WTC11 (cell line): ENCODE measurements at regions not wholly inside any gene's neighbourhood (a gene's known extent, or its start where the extent isn't known, plus 50 kb on each side); places are given as distances from the start of the nearest gene placed in this dataset.

ENCODE experiments used
- ATAC-seq: fragments of 200-7000 bp; cut with Tn5 transposase; 2 replicates; pipeline ENCODE4 v1.10.0; 2021; ENCODE audit warnings: mild to moderate bottlenecking, moderate library complexity
- CTCF ChIA-PET: fragments of 300-600 bp; sonication (Branson Sonifier 250); formaldehyde crosslinking; loops from one replicate; lab custom pipeline; 2021; ENCODE audit warnings: antibody characterized with exemption; lab: Charles Lee
- POLR2A ChIA-PET: fragments of 350-600 bp; sonication (Branson Sonifier 250); formaldehyde crosslinking; loops from one replicate; lab custom pipeline; 2021; ENCODE audit warnings: antibody characterized with exemption; lab: Charles Lee
- DNase-seq: peaks from one replicate; pipeline ENCODE4 v3.0.0; 2021; ENCODE audit warnings: low spot score
- H3K27ac Mint-ChIP-seq: 2 replicates; pipeline ENCODE4 v1.8.0; 2021; ENCODE audit warnings: mixed read lengths
- H3K27me3 Mint-ChIP-seq: 2 replicates; pipeline ENCODE4 v1.8.0; 2021; ENCODE audit warnings: low read depth, mild to moderate bottlenecking, moderate library complexity, mixed read lengths
- H3K36me3 Mint-ChIP-seq: 2 replicates; pipeline ENCODE4 v1.8.0; 2021; ENCODE audit warnings: mixed read lengths
- H3K4me1 Mint-ChIP-seq: 2 replicates; pipeline ENCODE4 v1.8.0; 2022; ENCODE audit warnings: mixed read lengths
- H3K4me3 Mint-ChIP-seq: 2 replicates; pipeline ENCODE4 v1.8.0; 2021; ENCODE audit warnings: mild to moderate bottlenecking, moderate library complexity, mixed read lengths
- H3K9me3 Mint-ChIP-seq: 2 replicates; pipeline ENCODE4 v1.8.0; 2021; ENCODE audit warnings: mixed read lengths
- E2F1 ChIP-seq: sonication (generic); formaldehyde crosslinking; IDR thresholded peaks from 2 replicates; pipeline ENCODE4 v1.8.0; 2022; ENCODE audit warnings: mild to moderate bottlenecking, missing genetic modification reagents
- EMX1 ChIP-seq: fragments of 250-450 bp; sonication (Bioruptor Pico); IDR thresholded peaks from 2 replicates; pipeline ENCODE4 v1.8.0; 2021; ENCODE audit warnings: mild to moderate bottlenecking
- GABPB1 ChIP-seq: sonication (generic); formaldehyde crosslinking; IDR thresholded peaks from 2 replicates; pipeline ENCODE4 v1.8.1; 2023; ENCODE audit warnings: mild to moderate bottlenecking, missing genetic modification reagents
- MXD4 ChIP-seq: fragments of 250-450 bp; sonication (Bioruptor Pico); IDR thresholded peaks from 2 replicates; pipeline ENCODE4 v1.8.0; 2021; ENCODE audit warnings: mild to moderate bottlenecking, moderate library complexity, borderline replicate concordance
- NR3C1 ChIP-seq: sonication (generic); formaldehyde crosslinking; conservative IDR thresholded peaks from 2 replicates; pipeline ENCODE4 v1.8.1; 2023; ENCODE audit warnings: low read depth, mild to moderate bottlenecking, missing genetic modification reagents
- RORB ChIP-seq: fragments of 250-450 bp; sonication (Bioruptor Pico); IDR thresholded peaks from 2 replicates; pipeline ENCODE4 v1.9.0; 2021; ENCODE audit warnings: mild to moderate bottlenecking
- STAT6 ChIP-seq: sonication (generic); formaldehyde crosslinking; conservative IDR thresholded peaks from 2 replicates; pipeline ENCODE4 v1.8.1; 2023; ENCODE audit warnings: mild to moderate bottlenecking, low read depth, missing genetic modification reagents, moderate library complexity
- TEAD1 ChIP-seq: sonication (generic); formaldehyde crosslinking; IDR thresholded peaks from 2 replicates; pipeline ENCODE4 v1.8.0; 2022; ENCODE audit warnings: mild to moderate bottlenecking, missing genetic modification reagents
- ZNF121 ChIP-seq: sonication (generic); formaldehyde crosslinking; IDR thresholded peaks from 2 replicates; pipeline ENCODE4 v1.8.0; 2023; ENCODE audit warnings: missing genetic modification reagents
- ZNF317 ChIP-seq: sonication (generic); formaldehyde crosslinking; IDR thresholded peaks from 2 replicates; pipeline ENCODE4 v1.8.1; 2023; ENCODE audit warnings: low read depth, mild to moderate bottlenecking, moderate library complexity, missing genetic modification reagents, borderline replicate concordance
- ZNF416 ChIP-seq: fragments of 250-450 bp; sonication (Bioruptor Pico); IDR thresholded peaks from 2 replicates; pipeline ENCODE4 v1.9.0; 2021; ENCODE audit warnings: mild to moderate bottlenecking, inconsistent platforms
- TF ChIP-seq, protein P1 (sequence below): sonication (generic); formaldehyde crosslinking; IDR thresholded peaks from 2 replicates; pipeline ENCODE4 v1.8.0; 2022; ENCODE audit warnings: missing genetic modification reagents
- TF ChIP-seq, protein P2 (sequence below): sonication (generic); formaldehyde crosslinking; IDR thresholded peaks from 2 replicates; pipeline ENCODE4 v1.8.1; 2022; ENCODE audit warnings: low read depth, mild to moderate bottlenecking, moderate library complexity, missing genetic modification reagents, borderline replicate concordance
- TF ChIP-seq, protein P3 (sequence below): sonication (generic); formaldehyde crosslinking; IDR thresholded peaks from 2 replicates; pipeline ENCODE4 v1.8.1; 2022; ENCODE audit warnings: mild to moderate bottlenecking, missing genetic modification reagents, moderate library complexity, borderline replicate concordance
- TF ChIP-seq, protein P4 (sequence below): sonication (generic); formaldehyde crosslinking; IDR thresholded peaks from 2 replicates; pipeline ENCODE4 v1.8.1; 2023; ENCODE audit warnings: mild to moderate bottlenecking, missing genetic modification reagents, moderate library complexity

- TF ChIP-seq, protein P1, sequence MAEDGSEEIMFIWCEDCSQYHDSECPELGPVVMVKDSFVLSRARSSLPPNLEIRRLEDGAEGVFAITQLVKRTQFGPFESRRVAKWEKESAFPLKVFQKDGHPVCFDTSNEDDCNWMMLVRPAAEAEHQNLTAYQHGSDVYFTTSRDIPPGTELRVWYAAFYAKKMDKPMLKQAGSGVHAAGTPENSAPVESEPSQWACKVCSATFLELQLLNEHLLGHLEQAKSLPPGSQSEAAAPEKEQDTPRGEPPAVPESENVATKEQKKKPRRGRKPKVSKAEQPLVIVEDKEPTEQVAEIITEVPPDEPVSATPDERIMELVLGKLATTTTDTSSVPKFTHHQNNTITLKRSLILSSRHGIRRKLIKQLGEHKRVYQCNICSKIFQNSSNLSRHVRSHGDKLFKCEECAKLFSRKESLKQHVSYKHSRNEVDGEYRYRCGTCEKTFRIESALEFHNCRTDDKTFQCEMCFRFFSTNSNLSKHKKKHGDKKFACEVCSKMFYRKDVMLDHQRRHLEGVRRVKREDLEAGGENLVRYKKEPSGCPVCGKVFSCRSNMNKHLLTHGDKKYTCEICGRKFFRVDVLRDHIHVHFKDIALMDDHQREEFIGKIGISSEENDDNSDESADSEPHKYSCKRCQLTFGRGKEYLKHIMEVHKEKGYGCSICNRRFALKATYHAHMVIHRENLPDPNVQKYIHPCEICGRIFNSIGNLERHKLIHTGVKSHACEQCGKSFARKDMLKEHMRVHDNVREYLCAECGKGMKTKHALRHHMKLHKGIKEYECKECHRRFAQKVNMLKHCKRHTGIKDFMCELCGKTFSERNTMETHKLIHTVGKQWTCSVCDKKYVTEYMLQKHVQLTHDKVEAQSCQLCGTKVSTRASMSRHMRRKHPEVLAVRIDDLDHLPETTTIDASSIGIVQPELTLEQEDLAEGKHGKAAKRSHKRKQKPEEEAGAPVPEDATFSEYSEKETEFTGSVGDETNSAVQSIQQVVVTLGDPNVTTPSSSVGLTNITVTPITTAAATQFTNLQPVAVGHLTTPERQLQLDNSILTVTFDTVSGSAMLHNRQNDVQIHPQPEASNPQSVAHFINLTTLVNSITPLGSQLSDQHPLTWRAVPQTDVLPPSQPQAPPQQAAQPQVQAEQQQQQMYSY (CRISPR knock-in tag): no peak
Measured at GRCh38 chr6:4379958-4380357, 244.6 kb upstream of the ECI2 start (continued).

GRCh38 chr6:4378319-4378996 lies 243.1 kb upstream of the ECI2 start:
- no peak overlapping the region for H3K4me3 Mint-ChIP-seq
- DNase-seq: no peak
- TF ChIP-seq STAT6 (CRISPR knock-in tag) (no peak), EMX1 (CRISPR knock-in tag) (no peak), TEAD1 (CRISPR knock-in tag) (no peak), MXD4 (CRISPR knock-in tag) (no peak)
- TF ChIP-seq, all 79 proteins: peak for 0
- peaks cover 8% of the 10 kb centered on the region for H3K27me3 Mint-ChIP-seq
- ChIA-PET CTCF (no interaction called here), POLR2A (no interaction called here)
- ATAC-seq: no peak
- H3K36me3 Mint-ChIP-seq: peaks cover 14% of the 10 kb centered on the region
- H3K9me3 Mint-ChIP-seq: peaks cover 24% of the 10 kb centered on the region
- H3K4me1 Mint-ChIP-seq: 0 out of 2 replicates have a peak, but pooled peaks cover 4% of the 10 kb centered on the region
- no peak overlapping the region for H3K27ac Mint-ChIP-seq

GRCh38 chr6:4377603-4378002 lies 242.2 kb upstream of the ECI2 start:
- Mint-ChIP-seq H3K27ac (no peak overlapping the region), H3K27me3 (peaks cover 7% of the 10 kb centered on the region)
- CTCF ChIA-PET: no interaction called here

More at GRCh38 chr6:4377603-4378002, 242.2 kb upstream of the ECI2 start:
- Mint-ChIP-seq H3K4me1 (0 out of 2 replicates have a peak, but pooled peaks cover 4% of the 10 kb centered on the region), H3K36me3 (peaks cover 6% of the 10 kb centered on the region), H3K4me3 (no peak overlapping the region), H3K9me3 (peaks cover 15% of the 10 kb centered on the region)
- POLR2A ChIA-PET: no interaction called here
- DNase-seq: no peak
- TF ChIP-seq ZNF416 (CRISPR knock-in tag) (no peak), ZNF121 (CRISPR knock-in tag) (no peak), E2F1 (no peak), NR3C1 (CRISPR knock-in tag) (no peak), ZNF317 (CRISPR knock-in tag) (no peak), GABPB1 (CRISPR knock-in tag) (no peak), RORB (CRISPR knock-in tag) (no peak)
- TF ChIP-seq, protein P2, sequence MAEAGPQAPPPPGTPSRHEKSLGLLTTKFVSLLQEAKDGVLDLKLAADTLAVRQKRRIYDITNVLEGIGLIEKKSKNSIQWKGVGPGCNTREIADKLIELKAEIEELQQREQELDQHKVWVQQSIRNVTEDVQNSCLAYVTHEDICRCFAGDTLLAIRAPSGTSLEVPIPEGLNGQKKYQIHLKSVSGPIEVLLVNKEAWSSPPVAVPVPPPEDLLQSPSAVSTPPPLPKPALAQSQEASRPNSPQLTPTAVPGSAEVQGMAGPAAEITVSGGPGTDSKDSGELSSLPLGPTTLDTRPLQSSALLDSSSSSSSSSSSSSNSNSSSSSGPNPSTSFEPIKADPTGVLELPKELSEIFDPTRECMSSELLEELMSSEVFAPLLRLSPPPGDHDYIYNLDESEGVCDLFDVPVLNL: no peak
- TF ChIP-seq, protein P3, sequence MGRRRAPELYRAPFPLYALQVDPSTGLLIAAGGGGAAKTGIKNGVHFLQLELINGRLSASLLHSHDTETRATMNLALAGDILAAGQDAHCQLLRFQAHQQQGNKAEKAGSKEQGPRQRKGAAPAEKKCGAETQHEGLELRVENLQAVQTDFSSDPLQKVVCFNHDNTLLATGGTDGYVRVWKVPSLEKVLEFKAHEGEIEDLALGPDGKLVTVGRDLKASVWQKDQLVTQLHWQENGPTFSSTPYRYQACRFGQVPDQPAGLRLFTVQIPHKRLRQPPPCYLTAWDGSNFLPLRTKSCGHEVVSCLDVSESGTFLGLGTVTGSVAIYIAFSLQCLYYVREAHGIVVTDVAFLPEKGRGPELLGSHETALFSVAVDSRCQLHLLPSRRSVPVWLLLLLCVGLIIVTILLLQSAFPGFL: no peak
- TF ChIP-seq, protein P4, sequence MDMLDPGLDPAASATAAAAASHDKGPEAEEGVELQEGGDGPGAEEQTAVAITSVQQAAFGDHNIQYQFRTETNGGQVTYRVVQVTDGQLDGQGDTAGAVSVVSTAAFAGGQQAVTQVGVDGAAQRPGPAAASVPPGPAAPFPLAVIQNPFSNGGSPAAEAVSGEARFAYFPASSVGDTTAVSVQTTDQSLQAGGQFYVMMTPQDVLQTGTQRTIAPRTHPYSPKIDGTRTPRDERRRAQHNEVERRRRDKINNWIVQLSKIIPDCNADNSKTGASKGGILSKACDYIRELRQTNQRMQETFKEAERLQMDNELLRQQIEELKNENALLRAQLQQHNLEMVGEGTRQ (CRISPR knock-in tag): no peak
- no peak for ATAC-seq
